Neural crest cell (in vitro differentiated cells): ENCODE measurements at regions not wholly inside any gene's neighbourhood (a gene's known extent, or its start where the extent isn't known, plus 50 kb on each side); places are given as distances from the start of the nearest gene placed in this dataset.

Experiments used
- DNase-seq: peaks from one replicate; pipeline ENCODE4 v3.0.0; 2021; ENCODE audit warnings: low read depth, mixed read lengths, low spot score
- H3K27ac Mint-ChIP-seq: one replicate; pipeline ENCODE4 v1.8.0; 2021; ENCODE audit warnings: mild to moderate bottlenecking, mixed read lengths; ENCODE audit not compliant: unreplicated experiment
- H3K27me3 Mint-ChIP-seq: 2 replicates; pipeline ENCODE4 v1.8.0; 2021; ENCODE audit warnings: low read depth, mild to moderate bottlenecking, mixed read lengths
- H3K36me3 Mint-ChIP-seq: 2 replicates; pipeline ENCODE4 v1.8.0; 2021; ENCODE audit warnings: low read depth, mild to moderate bottlenecking, mixed read lengths
- H3K4me1 Mint-ChIP-seq: 2 replicates; pipeline ENCODE4 v1.8.0; 2021; ENCODE audit warnings: mixed read lengths
- H3K4me3 Mint-ChIP-seq: one replicate; pipeline ENCODE4 v1.8.0; 2021; ENCODE audit warnings: mild to moderate bottlenecking, mixed read lengths
- H3K9me3 Mint-ChIP-seq: 2 replicates; pipeline ENCODE4 v1.8.0; 2021; ENCODE audit warnings: mixed read lengths
- TF ChIP-seq, protein P1 (sequence below): fragments of 200-600 bp; sonication (generic); conservative IDR thresholded peaks from 2 replicates; pipeline ENCODE4 v1.5.0; 2021; ENCODE audit warnings: antibody characterized with exemption, mild to moderate bottlenecking

DNA sequence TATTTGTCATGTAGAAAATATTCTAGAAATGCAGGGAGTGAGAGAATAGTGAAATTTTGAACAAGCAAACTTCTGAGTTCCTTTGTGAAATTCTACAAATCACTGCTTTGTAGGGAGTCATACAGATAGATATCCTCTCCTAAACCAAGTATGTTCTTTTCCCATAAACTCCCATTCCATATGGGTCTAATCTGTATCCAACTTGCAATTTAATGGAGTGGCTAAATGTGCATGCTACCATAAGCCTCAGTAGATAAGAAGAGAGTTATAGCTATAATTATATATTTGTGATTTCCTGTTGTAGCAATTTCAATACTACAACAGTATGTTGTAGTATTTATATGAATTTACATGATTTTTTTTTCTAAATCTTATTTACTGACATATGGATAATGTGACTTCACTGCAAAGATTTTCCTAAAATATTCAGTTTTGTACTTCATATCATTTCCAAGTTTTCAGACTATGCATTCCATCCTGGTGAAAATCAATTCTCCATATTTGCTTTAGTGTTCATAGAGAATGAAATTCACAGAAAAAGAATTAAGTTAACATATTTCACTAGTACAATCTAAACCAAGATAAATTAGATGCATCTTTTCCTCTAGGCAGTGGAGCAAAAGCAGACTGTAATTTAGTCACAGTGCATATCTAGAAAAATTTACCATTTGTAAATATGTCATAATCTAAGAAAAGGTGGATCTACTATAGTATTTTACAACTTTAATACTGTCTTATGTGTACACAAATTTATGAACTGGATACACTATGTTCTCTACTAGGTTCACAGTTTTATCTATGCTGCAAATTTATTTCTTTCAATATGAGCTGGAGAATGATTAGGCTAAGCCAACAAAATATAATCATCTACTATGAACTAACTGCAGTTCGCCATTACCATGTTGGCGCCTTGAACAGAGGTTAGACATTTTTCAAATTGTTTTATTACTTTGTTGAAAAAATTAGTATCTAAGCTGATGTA, 372.9 kb upstream of the NDST3 start:
- Mint-ChIP-seq H3K9me3 (peaks cover 8% of the 10 kb centered on the region), H3K27ac (no peak overlapping the region), H3K36me3 (peaks cover 6% of the 10 kb centered on the region), H3K27me3 (no peaks in the 10 kb centered on the region), H3K4me3 (no peak overlapping the region), H3K4me1 (no peaks in the 10 kb centered on the region)
- DNase-seq = no peak
- TF ChIP-seq, protein P1, sequence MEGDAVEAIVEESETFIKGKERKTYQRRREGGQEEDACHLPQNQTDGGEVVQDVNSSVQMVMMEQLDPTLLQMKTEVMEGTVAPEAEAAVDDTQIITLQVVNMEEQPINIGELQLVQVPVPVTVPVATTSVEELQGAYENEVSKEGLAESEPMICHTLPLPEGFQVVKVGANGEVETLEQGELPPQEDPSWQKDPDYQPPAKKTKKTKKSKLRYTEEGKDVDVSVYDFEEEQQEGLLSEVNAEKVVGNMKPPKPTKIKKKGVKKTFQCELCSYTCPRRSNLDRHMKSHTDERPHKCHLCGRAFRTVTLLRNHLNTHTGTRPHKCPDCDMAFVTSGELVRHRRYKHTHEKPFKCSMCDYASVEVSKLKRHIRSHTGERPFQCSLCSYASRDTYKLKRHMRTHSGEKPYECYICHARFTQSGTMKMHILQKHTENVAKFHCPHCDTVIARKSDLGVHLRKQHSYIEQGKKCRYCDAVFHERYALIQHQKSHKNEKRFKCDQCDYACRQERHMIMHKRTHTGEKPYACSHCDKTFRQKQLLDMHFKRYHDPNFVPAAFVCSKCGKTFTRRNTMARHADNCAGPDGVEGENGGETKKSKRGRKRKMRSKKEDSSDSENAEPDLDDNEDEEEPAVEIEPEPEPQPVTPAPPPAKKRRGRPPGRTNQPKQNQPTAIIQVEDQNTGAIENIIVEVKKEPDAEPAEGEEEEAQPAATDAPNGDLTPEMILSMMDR = no peak

DNA sequence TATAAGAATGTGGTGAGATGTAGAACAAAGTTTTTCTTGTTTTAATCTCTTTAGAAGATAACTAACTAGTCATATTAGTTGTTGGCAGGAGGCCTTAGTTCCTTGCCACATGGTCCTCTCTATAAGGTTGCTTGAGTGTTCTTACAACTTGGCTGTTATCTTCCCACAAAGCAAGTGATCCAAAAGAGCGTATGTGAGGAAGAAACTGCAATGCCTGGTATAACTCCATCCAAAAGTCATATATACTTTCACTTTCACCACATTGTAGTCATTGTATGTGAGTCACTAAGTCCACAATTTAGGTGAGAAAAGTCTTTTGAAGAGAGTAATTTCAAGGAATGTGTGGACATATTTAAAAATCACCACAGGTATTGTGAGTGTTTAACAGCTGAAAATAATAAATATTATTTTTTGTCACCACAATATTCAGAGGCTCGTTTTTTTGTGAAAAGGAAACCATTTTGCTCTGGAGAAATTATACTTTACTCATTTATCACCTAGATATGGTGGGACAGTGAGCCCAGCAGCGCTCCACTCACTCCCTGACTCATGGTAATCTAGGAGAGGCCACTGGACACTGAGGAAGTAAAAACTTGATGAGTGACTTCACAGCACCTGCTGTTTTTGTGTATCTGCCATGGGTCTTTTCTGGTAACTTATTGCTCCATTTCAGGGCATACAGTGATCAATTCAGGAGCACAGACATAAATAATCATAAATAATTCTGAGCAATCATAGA, 369.4 kb upstream of the NDST3 start:
- no peaks in the 10 kb centered on the region for H3K9me3 Mint-ChIP-seq
- TF ChIP-seq, protein P1 = no peak
- no peak overlapping the region for H3K27ac Mint-ChIP-seq
- no peak for DNase-seq
- H3K27me3 Mint-ChIP-seq = no peaks in the 10 kb centered on the region
- peaks cover 5% of the 10 kb centered on the region for H3K36me3 Mint-ChIP-seq
- H3K4me3 Mint-ChIP-seq = no peak overlapping the region
- no peaks in the 10 kb centered on the region for H3K4me1 Mint-ChIP-seq

DNA sequence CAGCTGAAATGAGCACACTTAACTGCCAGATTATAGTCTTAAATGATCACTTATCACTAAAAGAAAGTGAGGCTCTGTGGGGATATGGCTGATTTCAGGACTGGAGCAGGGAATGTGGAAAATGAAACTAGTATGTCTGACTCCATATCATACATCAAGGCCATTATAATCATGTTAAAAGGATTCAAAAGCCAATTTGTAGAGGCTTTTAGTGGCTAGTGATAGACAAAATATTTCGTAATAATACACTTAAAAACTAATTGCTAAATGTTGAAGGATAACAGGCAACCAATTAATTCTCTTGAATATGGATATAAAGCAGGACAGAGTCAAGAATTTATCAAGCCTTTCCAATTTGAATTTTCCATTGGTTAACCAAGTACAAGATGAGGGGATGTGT, 358.1 kb upstream of the NDST3 start:
- Mint-ChIP-seq H3K9me3 (peaks cover 4% of the 10 kb centered on the region), H3K4me1 (no peaks in the 10 kb centered on the region), H3K27me3 (no peaks in the 10 kb centered on the region), H3K4me3 (no peak overlapping the region), H3K27ac (no peak overlapping the region), H3K36me3 (no peaks in the 10 kb centered on the region)
- TF ChIP-seq, protein P1 = no peak
- no peak for DNase-seq

DNA sequence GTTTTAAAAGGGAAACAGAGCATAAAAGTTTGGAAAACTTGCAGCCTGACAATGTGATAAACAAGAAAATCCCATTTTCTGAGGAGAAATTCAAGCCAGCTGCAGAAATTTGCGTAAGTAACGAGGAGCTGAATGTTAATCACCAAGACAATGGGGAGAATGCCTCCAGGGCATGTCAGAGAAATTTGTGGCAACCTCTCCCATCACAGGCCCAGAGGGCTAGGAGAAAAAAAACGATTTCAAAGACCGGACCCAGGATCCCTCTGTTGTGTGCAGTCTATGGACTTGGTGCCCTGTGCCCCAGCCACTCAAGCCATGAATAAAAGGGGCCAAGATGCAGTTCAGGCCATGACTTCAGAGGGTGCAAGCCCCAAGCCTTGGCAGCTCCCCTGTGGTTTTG, 355.4 kb upstream of the NDST3 start:
- H3K27ac Mint-ChIP-seq = no peak overlapping the region
- H3K27me3 Mint-ChIP-seq = no peaks in the 10 kb centered on the region
- no peak for DNase-seq
- TF ChIP-seq, protein P1 = no peak
- H3K9me3 Mint-ChIP-seq = peaks cover 7% of the 10 kb centered on the region
- H3K4me1 Mint-ChIP-seq = no peaks in the 10 kb centered on the region
- no peak overlapping the region for H3K4me3 Mint-ChIP-seq
- no peaks in the 10 kb centered on the region for H3K36me3 Mint-ChIP-seq

DNA sequence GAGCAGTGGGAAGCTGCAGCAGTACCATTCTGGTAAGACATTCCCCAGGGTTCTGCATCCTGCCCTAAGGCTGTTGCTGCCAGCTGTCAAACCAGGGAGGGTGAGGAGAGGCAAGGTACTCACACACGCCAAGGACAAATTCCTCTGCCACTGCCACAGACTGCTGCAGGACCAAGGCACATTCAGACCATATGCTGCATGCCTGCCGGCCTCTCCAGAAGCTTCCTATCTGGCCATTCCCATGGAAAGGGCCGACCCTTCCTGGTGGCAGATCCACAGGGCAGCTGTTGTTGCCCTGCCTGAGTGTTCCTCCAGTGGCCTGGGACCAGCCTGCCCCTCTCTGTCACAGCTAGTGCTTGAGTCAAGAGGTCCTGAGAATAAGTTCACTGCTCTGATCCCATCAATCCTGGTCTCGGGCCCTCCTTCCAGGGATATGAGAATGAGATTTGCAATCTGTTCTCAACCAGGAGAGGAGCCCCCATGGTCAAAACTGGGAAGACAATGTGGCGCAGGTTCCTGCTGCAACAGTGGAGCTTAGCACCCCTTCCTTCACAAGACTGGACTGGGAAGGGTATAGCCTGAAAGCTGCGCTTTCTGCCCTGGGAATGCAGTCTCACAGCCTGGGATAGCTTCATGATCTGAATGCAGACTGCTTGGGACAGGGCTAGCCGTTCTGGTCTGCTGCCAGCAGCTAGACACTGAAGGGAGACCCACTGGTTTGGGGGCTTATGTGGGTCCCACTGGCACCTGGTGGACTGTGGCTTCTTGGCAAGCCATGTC, 342.5 kb upstream of the NDST3 start:
- DNase-seq = no peak
- H3K9me3 Mint-ChIP-seq = no peaks in the 10 kb centered on the region
- TF ChIP-seq, protein P1 = no peak
- no peaks in the 10 kb centered on the region for H3K36me3 Mint-ChIP-seq
- H3K27me3 Mint-ChIP-seq = no peaks in the 10 kb centered on the region
- no peaks in the 10 kb centered on the region for H3K4me1 Mint-ChIP-seq
- H3K27ac Mint-ChIP-seq = no peak overlapping the region
- no peak overlapping the region for H3K4me3 Mint-ChIP-seq
